HG03280 (cell line): ENCODE measurements at regions not wholly inside any gene's neighbourhood (a gene's known extent, or its start where the extent isn't known, plus 50 kb on each side); places are given as distances from the start of the nearest gene placed in this dataset.

Experiments
- ATAC-seq: cut with Tn5 transposase; IDR thresholded peaks from one replicate; pipeline ENCODE4 v1.9.1; 2021; ENCODE audit warnings: mild to moderate bottlenecking, moderate library complexity; ENCODE audit not compliant: unreplicated experiment

- no peak for ATAC-seq
These were observed 76.0 kb downstream of the ATPSCKMT start for GRCh38 chr5:10173716-10174115.

- no peak for ATAC-seq
These were observed 77.4 kb downstream of the ATPSCKMT start for GRCh38 chr5:10172247-10172646.

GRCh38 chr5:10169359-10169758 lies 80.3 kb downstream of the ATPSCKMT start:
- no peak for ATAC-seq

GRCh38 chr5:10168254-10168653 lies 81.4 kb downstream of the ATPSCKMT start:
- no peak for ATAC-seq

GRCh38 chr5:10167806-10168205 lies 81.9 kb downstream of the ATPSCKMT start:
- no peak for ATAC-seq

GRCh38 chr5:10166392-10166791 lies 83.3 kb downstream of the ATPSCKMT start:
- ATAC-seq: no peak

- ATAC-seq: no peak
These were observed 87.2 kb downstream of the ATPSCKMT start for GRCh38 chr5:10162468-10162867.

- ATAC-seq: no peak
These were observed 87.9 kb downstream of the ATPSCKMT start for GRCh38 chr5:10161778-10162177.

- no peak for ATAC-seq
These were observed 89.4 kb downstream of the ATPSCKMT start for GRCh38 chr5:10160241-10160640.

GRCh38 chr5:10158886-10159285 lies 90.8 kb downstream of the ATPSCKMT start:
- ATAC-seq: no peak

- ATAC-seq: no peak
These were observed 92.5 kb downstream of the ATPSCKMT start for GRCh38 chr5:10157085-10157669.

GRCh38 chr5:10155897-10156667 lies 93.6 kb downstream of the ATPSCKMT start:
- no peak for ATAC-seq

- ATAC-seq: no peak
These were observed 95.7 kb downstream of the ATPSCKMT start for GRCh38 chr5:10153808-10154537.

- no peak for ATAC-seq
These were observed 96.3 kb downstream of the ATPSCKMT start for GRCh38 chr5:10153394-10153793.

GRCh38 chr5:10151656-10152055 lies 98.0 kb downstream of the ATPSCKMT start:
- ATAC-seq: no peak

- ATAC-seq: no peak
These were observed 99.8 kb downstream of the ATPSCKMT start for GRCh38 chr5:10149911-10150310.

GRCh38 chr5:10145923-10146401 lies 103.7 kb downstream of the ATPSCKMT start:
- no peak for ATAC-seq

- no peak for ATAC-seq
These were observed 105.6 kb downstream of the ATPSCKMT start for GRCh38 chr5:10144040-10144439.

- no peak for ATAC-seq
These were observed 109.3 kb downstream of the ATPSCKMT start for GRCh38 chr5:10140195-10140973.

- ATAC-seq: no peak
These were observed 111.2 kb downstream of the ATPSCKMT start for GRCh38 chr5:10138395-10139057.
